SW 1271 (cell line): ENCODE measurements at regions not wholly inside any gene's neighbourhood (a gene's known extent, or its start where the extent isn't known, plus 50 kb on each side); places are given as distances from the start of the nearest gene placed in this dataset.
A peak's percentile ranks its signal among the peaks of the same experiment; 100 is the strongest.

Source experiments
- DNase-seq, 2 experiments: peaks; one replicate each; lab custom pipeline; 2025; lab: John Stamatoyannopoulos, UW

DNA sequence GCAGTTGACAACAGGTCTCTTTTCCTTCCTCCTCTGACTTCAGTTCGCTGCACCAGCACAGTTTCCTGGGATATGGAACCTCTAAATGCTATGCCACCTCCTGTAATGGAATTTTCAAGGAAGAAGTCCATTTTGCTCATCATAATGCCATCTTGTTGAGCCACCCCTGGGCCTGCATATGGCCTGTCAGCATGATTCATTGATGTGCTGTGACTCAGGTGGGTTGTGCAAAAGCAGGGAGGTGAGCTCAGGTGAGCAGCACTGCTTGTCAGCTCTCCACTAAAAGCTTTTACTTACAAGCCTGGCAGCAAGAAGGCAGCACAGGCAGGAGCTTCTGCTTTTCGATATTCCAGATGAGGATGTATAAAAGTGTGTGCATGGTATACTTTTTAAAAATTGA, 247.1 kb upstream of the LMCD1 start:
- no peak for DNase-seq

- DNase-seq, result no peak
Measured at GRCh38 chr3:8255725-8256124, 245.9 kb upstream of the LMCD1 start.

- DNase-seq, result no peak
Measured at GRCh38 chr3:8256441-8257071, 245.1 kb upstream of the LMCD1 start.

GRCh38 chr3:8261018-8261417, 240.6 kb upstream of the LMCD1 start:
- DNase-seq, result no peak

- DNase-seq, result no peak
Measured at GRCh38 chr3:8266730-8267131, 234.9 kb upstream of the LMCD1 start.

GRCh38 chr3:8273479-8273878, 228.1 kb upstream of the LMCD1 start:
- DNase-seq, result no peak

DNA sequence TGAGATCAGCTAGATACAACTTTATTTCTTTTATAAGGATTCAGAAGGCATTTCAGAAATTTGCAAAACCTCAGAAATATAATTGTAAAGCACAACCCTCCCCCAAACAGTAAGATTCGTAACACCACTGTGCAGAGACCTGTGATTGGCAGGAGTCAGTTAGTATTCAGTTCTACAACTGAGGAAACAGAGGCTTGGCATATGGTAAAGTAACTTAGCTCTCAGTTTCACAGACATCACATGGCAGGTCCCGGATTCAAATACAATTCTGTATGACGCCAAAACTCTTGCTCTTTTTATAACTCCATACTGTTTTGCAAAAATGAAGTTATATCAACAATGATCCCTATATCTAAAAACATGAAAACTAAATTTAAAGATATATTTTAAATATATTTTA, 225.6 kb upstream of the LMCD1 start:
- no peak for DNase-seq

GRCh38 chr3:8276506-8276905, 225.1 kb upstream of the LMCD1 start:
- DNase-seq, result no peak

GRCh38 chr3:8278448-8278847, 223.2 kb upstream of the LMCD1 start:
- no peak for DNase-seq

- no peak for DNase-seq
Measured at GRCh38 chr3:8279476-8279875, 222.1 kb upstream of the LMCD1 start.

GRCh38 chr3:8279886-8280550, 221.6 kb upstream of the LMCD1 start:
- no peak for DNase-seq

DNA sequence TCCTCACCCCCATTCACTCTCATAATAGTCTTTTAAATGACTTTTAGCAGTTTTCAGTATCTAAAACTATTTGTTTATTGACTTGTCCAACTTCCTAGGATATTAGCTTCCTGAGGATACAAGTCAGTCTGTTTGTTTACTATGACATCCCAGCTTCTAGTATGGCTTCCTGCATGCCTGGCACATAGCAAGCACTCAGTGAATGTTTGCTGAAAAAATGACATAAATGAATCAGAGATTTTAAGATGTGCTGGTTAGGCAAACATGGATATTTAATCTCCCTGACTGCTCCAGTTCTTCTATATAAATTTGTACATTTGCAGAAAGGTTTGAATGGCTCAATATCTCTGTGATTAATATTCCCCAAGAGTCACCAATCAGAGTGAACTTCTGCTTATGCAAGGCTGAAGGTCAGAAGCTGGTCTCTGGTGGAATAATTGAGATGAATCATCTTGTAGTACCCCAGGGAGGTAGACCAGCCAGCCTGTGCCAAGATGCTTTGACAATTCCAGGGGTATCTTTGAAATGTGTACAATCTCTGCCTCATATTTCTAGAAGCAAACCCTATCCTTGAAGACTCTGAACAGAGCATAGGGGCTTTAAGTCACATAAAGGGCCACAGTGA, 219.0 kb upstream of the LMCD1 start:
- no peak for DNase-seq

- no peak for DNase-seq
Measured at GRCh38 chr3:8283193-8283592, 218.4 kb upstream of the LMCD1 start.

DNA sequence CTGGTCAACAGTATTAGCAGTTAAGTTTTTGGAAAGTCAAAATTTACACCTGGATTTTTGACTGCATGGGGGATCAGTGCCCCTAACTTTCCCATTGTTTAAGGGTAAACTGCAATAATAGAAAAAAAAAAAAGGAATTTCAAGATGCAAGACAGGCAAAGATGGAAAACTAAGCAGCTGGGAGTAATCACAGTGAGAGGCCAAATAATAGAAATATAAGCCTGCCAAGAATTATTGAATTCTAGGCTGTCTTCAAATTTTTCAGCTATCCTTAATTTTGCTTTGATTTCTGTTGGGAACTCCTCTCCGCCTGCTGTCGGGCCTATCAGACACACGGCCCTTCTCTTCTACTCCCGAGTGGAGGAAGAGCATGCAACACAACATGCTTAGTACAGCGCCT, 215.5 kb upstream of the LMCD1 start:
- no peak for DNase-seq

GRCh38 chr3:8286749-8287148, 214.9 kb upstream of the LMCD1 start:
- no peak for DNase-seq

DNA sequence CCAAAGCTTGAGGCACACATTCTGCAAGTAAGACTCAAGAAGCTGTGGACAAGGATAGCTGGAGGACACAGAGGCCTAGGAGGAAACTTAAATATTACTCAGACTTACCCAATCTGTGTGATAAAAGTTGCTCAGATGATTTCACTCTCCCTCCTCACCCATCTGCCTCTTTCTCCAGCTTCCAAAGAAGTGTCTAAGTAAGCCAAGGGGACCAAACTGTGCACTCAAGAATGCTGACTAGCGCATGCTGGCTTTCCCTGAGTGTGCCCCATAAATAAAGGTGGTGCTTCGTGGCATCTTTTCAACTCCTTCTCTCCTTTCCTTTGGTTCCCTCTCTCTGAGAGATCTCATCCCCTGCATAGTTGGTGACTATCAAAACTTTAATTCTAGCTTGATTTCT, 211.0 kb upstream of the LMCD1 start:
- DNase-seq, result no peak

- no peak for DNase-seq
Measured at GRCh38 chr3:8296461-8296860, 205.2 kb upstream of the LMCD1 start.

DNA sequence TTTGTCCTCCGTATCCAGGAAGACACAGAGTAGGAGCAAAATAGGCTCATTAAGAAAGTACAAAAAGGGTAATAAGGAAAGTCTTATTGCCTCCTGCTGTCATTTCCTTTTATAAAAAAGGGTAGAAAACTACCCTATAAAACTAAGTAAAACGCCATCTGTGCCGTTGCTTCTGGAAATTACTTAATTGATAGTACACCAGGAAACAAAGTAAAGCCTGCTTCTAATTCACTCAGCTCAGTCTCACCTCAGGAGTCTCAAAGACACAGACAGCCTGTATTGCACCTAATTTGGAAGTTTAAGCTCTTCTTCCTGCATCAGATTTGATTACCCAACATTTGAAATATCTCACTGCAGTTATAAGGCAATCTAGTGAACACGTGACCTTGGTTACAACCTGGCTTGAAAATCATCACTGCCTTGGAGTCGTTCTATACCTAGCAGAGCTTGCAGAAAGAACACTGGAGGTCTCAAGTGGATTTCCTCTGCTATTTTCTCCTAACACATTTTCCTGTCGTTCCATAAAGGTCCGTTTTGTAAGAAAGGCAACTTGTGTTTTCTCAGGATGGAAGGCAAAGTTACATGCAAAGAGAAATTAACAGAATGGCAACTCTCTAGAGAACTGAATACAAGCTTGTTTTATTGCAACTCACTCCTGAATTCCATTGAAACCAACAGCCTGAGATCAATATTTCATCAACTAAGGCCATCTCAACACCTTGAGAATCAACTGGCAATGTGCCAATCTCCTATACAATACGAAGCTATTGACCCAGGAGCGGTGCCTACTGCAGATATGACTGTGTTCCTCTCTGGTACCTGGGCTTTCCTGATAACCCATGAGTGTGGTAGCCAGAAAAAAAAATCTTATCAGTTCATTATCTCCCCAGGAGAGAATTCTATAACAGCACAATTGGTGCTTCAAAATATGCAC, 203.3 kb upstream of the LMCD1 start:
- no peak for DNase-seq

- peak; percentile 25 to 66 for DNase-seq
Measured at GRCh38 chr3:8301977-8302735, 199.5 kb upstream of the LMCD1 start.

GRCh38 chr3:8303466-8303865, 198.2 kb upstream of the LMCD1 start:
- DNase-seq, result no peak

DNA sequence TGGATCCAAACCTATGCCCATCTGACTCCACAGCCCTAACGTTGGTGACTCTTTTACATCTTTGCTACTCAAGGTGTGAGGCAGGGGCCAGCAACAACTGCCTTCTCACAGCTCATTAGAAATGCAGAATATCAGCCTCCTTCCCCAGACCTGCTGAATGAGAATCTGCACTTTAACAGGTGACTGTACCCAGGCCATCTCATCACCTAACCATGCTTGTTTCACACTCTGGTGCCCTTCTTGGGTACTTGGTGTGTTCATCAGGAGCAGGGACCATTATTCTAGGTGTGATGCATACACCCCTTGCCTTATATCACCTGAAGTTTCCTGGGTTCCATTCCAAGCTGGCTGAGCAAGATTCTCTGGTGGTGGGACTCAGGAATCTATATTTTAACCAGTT, 196.3 kb upstream of the LMCD1 start:
- no peak for DNase-seq
